ENCODE measurements at regions not wholly inside any gene's neighbourhood (a gene's known extent, or its start where the extent isn't known, plus 50 kb on each side); places are given as distances from the start of the nearest gene placed in this dataset.

DNA sequence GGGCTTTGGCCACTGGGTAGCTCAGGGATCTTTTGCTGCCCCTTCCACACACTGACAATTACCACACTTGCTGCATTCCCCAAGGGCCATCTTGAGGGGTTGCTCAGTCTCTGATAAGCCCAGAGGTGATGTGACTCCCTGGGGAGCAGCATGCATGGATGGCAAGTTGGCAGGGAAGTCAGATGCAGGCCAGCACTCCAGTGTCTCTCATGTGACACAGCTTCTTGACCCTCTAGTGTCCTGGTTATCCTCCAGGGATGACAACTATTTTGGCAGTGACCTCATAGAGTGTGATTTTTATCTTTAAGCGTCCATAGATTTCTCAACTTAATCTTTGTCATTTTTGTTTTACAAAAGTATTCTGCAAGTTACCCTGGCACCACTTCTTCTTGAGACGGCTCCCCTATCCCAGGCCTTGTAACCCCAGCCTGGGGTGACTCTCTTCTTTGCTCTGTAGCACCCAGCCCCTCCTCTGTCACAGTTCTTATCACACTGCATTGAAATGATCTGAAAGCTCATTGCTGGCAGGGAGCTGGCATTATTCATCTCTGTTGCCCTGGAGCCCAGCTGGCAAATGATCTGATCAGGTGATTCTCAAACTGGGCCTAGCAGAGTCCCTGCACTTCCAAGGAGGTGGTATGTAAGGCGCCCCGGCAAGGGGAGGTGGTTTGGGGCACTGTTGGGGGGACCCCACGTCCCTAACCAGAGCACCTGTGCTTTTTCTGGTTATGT lies 72.6 kb downstream of the TENT5C start:
- no peak for DNase-seq

DNA sequence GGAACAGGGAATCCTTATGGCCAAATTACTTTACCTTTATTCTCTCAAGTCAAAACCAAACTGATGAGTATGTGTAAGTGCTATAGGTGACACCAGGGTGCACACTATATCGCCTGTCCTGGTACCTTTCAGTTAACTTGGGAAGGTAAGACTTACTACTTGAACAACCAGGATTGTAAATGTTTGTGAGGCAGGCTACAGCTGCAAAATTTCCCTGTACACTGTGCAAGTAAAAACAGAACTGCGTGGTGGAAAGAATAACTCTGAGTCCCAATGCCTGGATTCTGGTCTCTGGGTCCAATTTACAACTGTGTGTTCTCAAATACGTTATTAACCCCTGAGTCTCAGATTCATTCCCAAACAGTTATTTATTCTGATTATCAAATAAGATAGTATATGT lies 73.5 kb downstream of the TENT5C start:
- DNase-seq = no peak

DNA sequence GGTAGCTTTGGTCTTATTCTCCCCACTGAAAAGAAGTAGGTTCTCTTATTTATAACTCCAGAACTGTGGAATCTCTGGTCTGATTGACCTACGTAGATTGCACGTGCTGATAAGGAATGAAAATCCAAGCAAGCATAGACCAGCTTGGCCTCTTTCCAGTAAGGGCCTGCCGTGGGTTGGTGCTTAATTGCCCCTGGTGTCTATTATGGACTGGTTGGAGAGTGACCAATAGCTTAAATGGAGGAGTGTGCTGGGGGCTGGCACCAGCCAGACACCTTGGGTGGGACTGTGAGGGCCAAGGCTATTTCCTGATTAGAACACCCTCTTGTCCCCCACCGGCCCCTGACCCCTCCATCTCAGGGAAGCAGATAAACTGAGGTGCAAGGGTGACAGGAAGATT lies 74.0 kb downstream of the TENT5C start:
- no peak for DNase-seq

DNA sequence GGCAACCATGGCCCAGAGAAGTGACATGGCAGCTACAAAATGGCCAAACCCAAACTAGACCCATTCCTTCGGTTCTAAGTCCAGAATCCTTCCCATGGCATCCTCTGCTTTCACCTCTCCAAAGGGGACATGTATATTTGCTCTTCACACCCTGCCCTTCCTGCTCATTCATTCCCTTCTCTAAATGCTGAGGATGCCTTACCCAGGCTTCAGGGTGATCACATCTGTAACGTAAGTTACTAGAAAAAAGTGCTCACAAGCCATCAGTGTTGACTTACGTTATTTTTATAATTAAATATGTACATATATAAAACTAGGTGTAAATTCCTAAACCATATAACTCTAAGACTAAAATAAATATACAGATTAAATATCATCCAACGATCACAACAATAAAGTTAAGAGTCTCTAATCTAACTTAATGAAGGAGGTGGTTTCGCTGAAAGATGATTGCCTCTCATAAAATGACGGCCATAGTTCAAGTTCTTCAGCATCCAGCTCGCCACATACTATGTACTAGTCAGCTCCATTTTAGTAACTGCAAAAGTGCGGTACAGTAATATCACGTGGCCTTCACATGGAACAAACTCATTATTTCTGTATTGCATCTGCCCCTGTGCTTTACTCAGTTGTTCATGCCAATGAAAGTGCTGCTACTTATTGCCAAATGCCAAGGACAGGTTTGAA lies 74.6 kb downstream of the TENT5C start:
- no peak for DNase-seq

DNA sequence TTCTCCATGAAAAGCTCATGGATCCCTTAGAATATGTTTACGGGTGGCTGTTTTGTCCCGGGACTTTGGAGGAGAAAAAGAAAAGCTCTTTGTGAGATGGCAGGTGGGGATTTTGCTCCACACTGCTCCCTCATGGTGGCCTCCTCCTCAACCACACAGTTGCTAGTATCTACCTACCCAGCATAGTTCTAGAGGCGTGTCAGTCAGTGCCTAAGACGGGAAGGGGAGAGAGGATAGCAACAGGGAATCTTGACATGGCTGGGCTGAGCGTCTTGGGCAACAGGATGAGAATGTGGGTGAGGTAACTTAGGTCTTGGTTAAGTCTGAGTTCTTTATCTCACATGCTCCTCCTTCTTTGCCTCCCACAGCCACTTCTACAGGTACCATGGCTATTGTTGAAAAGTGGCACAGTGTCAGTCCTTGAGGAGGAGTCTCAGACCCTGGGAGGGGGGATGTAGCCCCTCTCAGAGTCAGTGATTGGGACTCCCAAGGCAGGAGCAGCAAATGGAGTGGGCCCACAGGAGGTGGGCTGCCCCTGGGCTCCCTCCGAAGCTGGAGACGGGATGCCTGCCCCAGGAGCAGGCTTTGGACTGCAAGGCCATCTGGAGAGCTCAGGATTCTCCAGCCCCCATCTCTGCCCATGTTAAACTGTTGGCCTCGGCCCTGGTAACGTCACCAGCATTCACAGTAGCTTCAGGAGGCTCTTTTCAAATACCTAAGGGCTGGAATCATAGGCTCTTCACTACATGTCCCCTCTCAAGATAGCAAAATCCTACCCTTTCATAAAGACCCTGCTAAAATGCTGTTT lies 75.4 kb downstream of the TENT5C start:
- no peak for DNase-seq

DNA sequence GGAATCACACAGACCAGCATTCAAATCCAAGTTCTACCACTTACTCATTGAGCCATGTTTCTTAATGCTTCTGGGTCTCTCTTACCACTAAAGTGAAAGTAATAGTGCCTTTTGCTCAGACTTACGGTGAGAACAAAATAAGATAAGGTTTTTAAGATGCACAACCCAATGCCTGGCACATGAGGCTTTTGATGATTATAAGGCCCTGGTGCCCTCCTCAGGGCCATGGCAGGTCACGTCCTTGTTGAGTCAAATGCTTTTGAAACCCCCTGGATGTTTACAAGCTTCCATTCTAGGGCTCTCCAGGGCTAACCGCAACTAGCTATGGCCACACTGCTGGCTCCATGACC lies 76.0 kb downstream of the TENT5C start:
- DNase-seq = no peak

DNA sequence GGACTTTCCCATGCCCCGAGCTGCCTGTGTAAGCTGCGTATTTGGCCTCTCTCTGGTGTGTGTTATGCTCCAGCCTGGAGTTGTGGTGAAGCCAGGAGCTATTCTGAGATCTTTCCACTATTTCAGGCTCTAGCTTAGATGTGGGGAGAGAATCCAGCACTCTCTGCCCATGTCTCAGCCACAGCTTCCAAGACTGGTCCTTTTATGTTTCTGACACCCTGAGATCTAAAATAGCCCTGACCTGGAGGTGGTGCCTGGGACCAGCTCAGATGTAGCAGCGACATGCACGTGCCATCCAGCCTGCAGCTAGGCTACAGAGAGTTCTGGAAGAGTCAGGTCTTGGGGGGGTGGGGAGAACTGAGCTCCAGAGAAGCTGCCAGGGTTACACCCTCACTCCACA lies 76.5 kb downstream of the TENT5C start:
- DNase-seq = no peak

DNA sequence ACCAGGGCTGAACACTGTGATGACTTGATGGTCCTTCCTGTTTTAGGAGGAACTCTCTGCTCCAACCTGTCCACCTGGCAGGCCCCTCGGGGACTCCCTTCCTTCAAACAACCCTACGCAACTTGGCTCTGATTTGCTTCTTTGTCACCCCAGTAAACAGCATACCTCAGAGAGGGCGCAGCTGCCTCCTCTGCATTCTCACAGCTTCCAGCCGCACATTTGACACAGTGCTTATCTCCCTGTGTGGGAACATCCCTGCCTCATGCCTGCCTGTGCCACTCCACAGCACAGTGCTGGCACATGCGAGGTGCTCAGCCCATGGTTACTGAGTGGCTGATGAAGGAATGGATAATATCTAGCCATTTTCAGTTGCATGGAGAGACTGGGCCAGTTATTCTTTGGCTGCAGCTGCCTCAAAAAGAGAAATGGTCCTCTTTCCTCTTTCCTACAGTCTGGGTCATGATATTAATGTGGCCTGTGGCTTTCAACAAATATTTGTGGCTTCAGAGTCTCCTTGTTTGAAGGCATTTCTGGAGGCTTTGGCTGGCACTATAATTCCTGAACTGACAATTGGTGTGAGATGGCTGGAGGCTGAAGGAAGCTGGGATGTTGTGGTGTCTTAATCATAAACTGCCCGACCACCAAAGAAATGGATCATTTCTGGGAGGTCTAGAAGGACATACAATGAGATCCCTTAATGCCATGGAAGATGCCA lies 77.9 kb downstream of the TENT5C start:
- DNase-seq = no peak

DNA sequence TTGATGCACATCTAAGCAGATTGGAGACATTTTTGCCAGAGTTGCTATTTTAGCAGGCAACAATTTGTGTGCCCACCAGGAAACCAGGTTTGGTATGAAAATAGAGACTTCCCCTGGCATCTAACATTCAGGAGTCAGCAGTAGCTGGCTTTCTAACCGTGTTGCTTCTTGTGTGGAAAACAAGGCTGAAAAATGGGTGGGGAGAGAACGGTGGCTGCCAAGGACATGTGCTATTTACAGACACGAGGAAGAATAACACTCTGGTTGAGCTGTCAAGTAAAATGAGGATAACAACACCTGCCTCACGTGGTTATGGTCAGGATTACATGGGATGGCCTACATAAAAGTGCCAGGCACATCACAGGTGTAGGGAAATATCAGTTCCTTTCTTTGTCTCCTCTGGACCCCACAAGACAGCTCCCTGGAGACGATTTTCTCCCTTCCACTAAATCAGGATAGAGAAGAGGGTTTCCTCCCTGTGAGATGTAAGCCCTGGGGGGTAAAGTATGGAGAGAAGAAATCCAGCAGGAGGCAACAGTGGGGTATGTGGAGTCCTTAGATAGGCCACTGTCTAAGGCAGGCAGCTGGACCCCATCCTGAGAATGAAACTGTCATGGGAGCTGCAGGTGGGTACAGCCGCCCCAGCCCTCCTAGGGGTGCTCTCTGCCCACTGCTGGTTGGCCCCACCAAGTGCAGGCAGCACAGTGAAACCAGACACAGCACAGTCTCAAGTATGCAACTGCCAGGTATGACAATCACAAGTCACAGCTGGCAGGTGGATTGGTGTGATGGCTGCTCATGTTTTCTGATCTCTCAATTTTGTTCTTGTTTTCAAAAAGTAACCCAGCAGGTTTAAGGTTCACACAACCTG lies 80.3 kb downstream of the TENT5C start:
- no peak for DNase-seq

DNA sequence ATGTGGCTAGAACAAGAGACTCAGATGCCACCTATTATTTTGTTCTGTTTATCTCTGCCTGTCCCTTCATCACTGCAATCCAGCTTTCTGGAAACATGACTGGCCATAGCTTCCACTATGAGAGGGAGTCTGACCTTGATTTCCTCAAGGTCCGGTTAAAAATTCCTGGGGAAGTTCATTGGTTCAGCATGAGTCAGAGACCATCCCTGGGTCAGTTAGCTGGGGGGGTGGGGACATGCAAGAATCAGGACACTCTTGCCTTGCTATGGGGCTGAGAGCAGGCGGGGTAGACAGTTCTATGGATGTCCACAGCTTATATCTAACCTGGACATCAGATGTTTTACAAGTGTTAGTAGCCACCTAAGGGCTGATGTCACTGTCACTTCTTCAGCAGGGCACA lies 81.1 kb downstream of the TENT5C start:
- DNase-seq = no peak

DNA sequence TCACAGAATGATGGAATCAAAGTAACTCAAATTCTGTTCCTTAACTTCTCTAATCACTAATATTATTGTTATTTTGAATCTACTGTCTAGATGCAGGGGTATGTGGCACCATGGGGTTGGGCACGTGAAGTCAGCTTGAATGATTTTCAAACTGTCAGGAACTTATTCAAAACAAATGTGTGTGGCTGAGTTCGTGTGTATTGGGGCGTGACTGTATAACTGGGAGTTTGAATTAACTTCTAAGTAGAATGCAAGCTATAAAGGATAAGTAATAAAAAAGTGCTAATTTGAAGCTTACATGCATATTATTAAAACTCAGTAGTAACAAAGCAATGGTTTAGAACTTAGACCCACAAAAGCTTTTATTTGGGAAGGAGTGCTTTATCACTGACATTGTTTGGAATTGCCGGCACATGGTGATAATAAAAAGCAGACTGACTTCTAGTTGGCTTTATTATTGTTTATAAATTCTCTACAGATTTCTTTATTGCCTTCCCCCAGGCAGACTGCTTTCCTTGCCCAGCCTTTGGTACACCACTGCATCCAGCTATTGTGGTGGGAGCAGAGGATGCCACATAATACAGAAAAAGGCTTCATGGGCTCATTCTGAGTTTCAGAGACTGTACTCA lies 84.3 kb downstream of the TENT5C start:
- DNase-seq = no peak

DNA sequence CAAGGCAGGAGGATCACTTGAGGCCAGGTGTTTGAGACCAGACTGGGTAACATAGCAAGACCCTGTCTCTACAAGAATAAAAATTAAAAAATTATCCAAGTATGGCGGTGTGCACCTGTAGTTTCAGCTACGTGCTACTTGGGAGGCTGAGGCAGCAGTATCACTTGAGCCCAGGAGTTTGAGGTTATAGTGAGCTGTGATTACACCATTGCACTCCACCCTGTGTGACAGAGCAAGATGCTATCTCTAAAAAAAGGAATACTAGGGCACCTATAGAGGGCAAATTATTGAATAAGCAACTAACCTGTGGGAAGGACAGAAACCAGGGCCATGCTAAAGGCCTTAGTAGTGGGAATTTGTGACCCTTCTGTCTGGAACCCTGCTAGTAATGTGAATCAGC lies 86.1 kb downstream of the TENT5C start:
- DNase-seq = no peak

DNA sequence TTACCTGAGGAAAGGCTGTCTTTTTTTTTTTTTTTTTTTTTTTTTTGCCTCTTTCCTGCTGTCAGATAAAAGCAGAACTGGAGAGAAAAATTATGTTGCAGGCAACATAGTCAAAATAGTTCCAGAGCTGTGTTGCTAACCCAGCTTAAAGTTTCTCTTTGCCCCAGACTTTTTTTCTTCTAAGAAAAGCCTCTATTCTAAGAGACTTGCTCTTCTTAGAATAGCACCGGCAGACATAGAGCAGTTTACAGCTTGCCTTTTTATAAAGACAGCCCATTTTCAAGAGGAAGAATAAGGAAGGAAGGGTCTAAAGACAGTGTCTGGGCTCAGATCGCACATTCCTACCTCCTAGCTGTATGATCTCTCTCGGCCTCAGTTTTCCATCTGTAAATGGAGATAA lies 88.7 kb downstream of the TENT5C start:
- DNase-seq = no peak

DNA sequence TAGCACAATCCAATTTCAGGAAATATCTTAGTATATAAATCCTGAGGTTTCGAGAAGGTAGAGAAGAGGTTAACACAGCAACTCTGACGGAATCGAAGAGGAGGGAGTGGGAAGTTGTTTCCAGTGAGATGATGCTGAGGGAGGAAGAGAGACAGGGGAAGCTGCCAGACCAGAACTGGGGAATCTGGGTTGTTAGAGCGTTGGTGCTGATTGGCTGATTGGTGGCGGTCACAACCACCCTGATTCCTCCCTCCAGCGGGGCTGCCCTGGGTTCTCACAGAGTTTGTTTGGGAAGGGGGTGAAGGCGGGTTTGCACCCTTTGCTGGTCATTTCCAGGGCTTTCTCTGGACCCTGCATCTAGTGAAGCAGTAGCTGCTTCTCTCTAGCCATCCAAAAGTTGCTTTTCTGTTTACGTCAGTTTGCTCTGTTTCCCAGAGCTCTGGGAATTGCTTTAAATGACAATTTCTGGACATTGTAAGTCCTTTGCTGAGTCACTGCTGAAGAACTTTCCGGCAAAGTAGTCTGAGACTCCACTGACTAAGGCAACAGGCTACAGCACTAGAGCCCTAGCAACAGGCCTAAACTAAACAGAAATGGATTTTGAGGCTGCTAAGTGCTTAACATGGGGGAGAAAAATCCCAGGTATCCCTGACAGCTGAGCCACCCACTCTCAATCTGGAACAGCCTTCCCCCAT lies 90.1 kb downstream of the TENT5C start:
- no peak for DNase-seq

DNA sequence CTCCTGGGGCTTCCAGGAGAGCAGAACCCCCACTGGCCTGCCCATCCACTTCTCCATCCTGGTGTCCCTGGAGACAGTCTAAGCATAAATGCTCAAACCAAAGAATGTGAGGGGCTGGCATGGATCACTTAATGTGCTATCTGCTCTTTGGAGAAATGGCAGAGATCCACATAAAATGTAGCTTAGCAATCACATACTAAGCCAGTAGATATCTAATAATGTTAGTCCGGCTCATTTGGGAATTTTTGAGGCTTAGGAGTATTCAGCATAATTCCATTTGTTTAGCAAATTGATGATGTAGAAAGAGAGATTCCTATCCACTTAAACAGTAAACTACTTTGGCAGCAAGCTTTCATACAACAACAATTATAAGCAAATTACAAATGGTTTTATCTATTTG lies 90.7 kb downstream of the TENT5C start:
- DNase-seq = no peak

DNA sequence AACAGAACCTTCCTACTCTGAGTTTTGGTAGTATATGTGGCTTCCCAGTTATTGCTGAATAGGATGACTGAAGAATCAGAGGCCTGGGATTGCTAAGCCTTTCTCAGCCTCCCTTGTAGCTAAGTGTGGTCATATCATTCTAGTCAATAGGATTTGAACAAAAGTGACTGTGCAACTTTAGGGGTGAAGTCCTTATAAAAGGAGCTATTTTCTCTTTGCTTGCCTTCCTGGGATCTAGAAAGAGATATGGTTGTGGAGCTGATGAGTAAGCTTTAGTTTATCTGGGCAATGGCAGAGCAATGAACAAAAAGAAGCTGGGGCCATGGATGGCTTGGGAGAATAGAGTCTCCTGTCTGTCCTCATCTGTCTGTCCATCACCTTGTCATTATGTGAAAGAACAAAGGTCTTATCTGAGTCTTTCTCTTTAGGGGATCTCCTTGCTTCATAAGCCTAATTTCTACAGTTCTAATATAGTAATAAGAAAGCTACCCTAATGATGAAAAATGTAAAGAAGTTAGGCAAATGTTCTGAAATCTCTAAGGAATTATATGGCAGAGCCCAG lies 91.5 kb downstream of the TENT5C start:
- no peak for DNase-seq

DNA sequence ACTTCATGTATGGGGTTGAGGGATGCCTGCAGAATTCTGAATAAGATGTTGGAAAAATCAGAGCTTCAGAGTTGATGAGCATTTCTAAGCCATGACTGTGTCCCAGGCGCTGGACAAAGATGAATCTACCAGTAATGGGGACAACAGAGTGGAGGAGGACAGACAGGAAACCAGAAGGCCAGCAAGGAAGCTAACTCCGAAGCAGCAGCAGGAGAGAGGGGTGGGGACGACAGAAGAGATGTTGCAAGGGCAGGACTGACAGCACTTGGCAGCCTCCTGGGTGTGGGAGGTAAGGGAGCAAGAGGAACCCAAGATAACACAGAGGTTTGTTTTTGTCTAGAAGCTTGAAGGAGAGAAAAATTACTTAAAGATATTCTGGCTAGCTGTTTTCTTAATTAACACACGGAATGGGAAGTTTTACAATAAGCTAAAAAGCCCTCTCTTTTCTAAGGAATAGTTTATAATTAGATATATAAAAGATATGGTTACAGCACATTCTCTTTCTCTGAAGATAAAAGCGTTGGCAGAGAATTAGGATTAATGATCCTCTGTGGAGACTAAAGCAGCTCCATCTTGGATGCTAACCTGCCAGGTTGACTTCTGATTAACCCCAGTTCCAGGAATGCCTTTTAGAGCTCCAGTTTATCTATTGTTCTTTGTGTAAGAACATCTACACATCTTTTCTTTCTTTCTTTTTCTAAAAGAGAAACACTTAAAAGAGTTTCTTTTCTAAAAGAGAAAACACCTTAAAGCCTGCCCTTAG lies 92.7 kb downstream of the TENT5C start:
- no peak for DNase-seq

DNA sequence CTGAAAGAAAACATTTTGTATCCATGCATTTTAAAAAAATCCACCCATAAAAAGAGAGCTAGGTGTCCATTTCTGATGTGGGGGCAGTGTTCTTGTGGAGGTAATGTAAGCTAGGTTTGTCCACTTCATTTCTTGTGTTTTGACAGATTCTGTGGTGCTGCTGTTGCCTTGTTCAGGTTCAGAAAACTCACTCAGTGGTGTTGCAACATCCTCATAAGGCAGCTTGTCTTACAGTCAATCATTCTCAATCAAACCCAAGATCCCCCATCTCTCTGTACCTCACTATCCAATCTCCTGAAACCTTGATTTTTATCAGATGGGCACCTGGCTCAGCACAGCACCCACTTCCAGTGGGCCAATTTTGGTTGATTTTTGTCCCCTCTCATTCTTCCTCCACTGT lies 94.1 kb downstream of the TENT5C start:
- no peak for DNase-seq

DNA sequence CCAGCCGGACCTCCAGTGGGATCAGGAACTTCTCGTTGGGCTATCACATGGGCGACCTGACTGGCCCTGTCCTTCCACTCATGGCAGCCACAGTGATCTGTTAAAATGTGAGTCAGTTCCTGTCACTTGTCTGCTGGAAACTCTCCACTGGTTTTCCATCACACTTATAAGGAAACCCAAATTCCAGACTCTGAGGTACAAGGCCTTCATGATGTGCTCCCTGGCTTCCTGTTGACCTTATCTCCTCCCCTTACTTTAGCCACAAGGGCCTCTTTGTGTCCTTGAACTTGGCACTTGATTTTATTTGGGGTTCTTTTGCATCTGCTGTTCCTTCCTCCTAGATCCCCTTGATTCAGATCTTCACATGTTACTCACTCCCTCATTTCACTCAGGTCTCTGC lies 96.8 kb downstream of the TENT5C start:
- DNase-seq = no peak

DNA sequence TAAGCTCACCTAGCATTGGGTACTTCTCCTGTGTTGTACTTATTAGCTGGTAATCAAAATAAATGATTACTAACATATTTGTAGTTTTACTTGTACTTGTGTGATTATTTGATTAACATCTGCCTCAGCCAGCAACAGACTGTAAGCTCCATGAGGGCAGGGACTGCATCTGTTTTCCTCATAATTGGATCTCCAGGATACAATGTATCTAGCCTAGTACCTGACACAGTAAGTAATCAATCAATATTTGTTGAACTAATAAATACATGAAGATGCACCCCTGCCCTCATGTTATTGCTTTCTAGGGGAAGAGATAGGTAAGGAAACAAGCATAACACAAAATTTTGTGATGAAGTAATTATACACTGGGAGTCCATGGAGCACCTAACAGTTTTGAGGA lies 101.5 kb downstream of the TENT5C start:
- no peak for DNase-seq

All from CD4-positive, alpha-beta T cell treated with Interferon alpha-2 for 1 hour (primary cell).